Transverse colon (tissue), 4 donors: ENCODE measurements at regions not wholly inside any gene's neighbourhood (a gene's known extent, or its start where the extent isn't known, plus 50 kb on each side); places are given as distances from the start of the nearest gene placed in this dataset.

Source experiments
- DNase-seq: peaks from one replicate; pipeline ENCODE4 v3.0.0-alpha.2; 2019
- H3K27ac ChIP-seq, 4 donors: fragments of 200-600 bp; sonication (generic); 2 replicates each; pipeline ENCODE4 v1.5.1; 2016 to 2018; ENCODE audit warnings: inconsistent platforms in 4 of 4
- H3K27me3 ChIP-seq: fragments of 200-600 bp; sonication (generic); 2 replicates; pipeline ENCODE4 v1.5.1; 2017; ENCODE audit warnings: inconsistent platforms
- H3K36me3 ChIP-seq, 4 donors: fragments of 200-600 bp; sonication (generic); 2 replicates each; pipeline ENCODE4 v1.5.1; 2017 to 2019; ENCODE audit warnings: inconsistent platforms in 4 of 4
- H3K4me1 ChIP-seq, 4 donors: fragments of 200-600 bp; sonication (generic); 2 replicates each; pipeline ENCODE4 v1.5.1; 2017 to 2020; ENCODE audit warnings: inconsistent platforms in 4 of 4
- H3K4me3 ChIP-seq, 4 donors: fragments of 200-600 bp; sonication (generic); 1 replicate in 1 of 4; 2 replicates in 3 of 4; pipeline versions ENCODE4 v1.5.1 to v1.6.1; 2017 to 2019; ENCODE audit warnings: inconsistent platforms in 4 of 4
- H3K9me3 ChIP-seq, 2 donors: fragments of 200-600 bp; sonication (generic); 2 replicates each; pipeline ENCODE4 v1.5.1; 2017 to 2019; ENCODE audit warnings: inconsistent platforms in 2 of 2
- EP300 ChIP-seq: sonication (generic); formaldehyde crosslinking; IDR thresholded peaks from one replicate; pipeline ENCODE4 v1.6.1; 2017; ENCODE audit warnings: antibody characterized with exemption, low read depth
- POLR2A ChIP-seq: fragments of 450-650 bp; IDR thresholded peaks from one replicate; pipeline ENCODE4 v1.6.1; 2016; ENCODE audit warnings: antibody characterized with exemption, mild to moderate bottlenecking, moderate library complexity
- POLR2AphosphoS5 ChIP-seq, 3 donors: sonication (generic); formaldehyde crosslinking; IDR thresholded peaks; one replicate each; pipeline ENCODE4 v1.6.1; 2016; ENCODE audit warnings: antibody characterized with exemption in 3 of 3
- WGBS, 2 donors: methylation state at CpG; one replicate each; pipeline ENCODE4 v1.1.5; 2018; ENCODE audit warnings: low coverage in 1 of 2; 5-methylcytosine and 5-hydroxymethylcytosine counted together
- in situ Hi-C, 4 donors: fragments of 200-750 bp; cut with MboI; loops; one replicate each; pipeline versions ENCODE4 v1.15.0 to v1.15.1; 2017; ENCODE audit warnings: low sequenced_read_pairs in 3 of 4, low pct_ligation_motif_present in 1 of 4, low pct_unique_long_range_greater_than_20kb in 1 of 4
- intact Hi-C: fragments of 100-400 bp; cut with DNase I; formaldehyde crosslinking; loops from one replicate; pipeline ENCODE4 v1.15.1; 2023; ENCODE audit warnings: low total_unique reads
- TF ChIP-seq, protein P1 (sequence below), 5 experiments: fragments of 200-600 bp in 3 of 5; fragments of 450-650 bp in 2 of 5; sonication (generic) in 3 of 5; IDR thresholded peaks; 1 replicate in 2 of 5; 2 replicates in 3 of 5; pipeline ENCODE4 v1.5.1; 2016 to 2017; ENCODE audit warnings: antibody characterized with exemption in 5 of 5, inconsistent platforms in 3 of 5, mild to moderate bottlenecking in 2 of 5, moderate library complexity in 1 of 5

DNA sequence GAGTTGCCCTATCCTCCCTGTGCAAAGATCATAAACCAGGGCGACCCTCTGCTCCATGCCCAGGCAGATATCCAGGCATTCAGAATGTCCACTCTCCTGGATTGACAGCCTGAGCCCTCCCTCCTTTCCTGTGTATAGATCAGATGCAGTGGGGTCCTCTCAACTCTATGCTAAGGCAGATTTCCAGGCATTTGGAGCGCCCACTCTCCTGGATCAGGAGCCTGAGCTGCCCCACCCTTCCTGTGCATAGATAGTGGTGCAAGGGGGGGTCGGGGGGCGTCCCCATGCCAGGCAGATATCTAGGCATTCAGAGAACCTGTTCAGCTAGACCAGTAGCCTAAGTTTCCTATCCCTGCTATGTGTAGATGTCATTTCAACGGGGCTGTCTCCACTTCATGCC lies 941.1 kb downstream of the PCDH19 start:
- TF ChIP-seq POLR2A (no peak), POLR2AphosphoS5 (IDR thresholded peaks at IDR 0.05) (no peak)
- TF ChIP-seq, protein P1, sequence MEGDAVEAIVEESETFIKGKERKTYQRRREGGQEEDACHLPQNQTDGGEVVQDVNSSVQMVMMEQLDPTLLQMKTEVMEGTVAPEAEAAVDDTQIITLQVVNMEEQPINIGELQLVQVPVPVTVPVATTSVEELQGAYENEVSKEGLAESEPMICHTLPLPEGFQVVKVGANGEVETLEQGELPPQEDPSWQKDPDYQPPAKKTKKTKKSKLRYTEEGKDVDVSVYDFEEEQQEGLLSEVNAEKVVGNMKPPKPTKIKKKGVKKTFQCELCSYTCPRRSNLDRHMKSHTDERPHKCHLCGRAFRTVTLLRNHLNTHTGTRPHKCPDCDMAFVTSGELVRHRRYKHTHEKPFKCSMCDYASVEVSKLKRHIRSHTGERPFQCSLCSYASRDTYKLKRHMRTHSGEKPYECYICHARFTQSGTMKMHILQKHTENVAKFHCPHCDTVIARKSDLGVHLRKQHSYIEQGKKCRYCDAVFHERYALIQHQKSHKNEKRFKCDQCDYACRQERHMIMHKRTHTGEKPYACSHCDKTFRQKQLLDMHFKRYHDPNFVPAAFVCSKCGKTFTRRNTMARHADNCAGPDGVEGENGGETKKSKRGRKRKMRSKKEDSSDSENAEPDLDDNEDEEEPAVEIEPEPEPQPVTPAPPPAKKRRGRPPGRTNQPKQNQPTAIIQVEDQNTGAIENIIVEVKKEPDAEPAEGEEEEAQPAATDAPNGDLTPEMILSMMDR (IDR thresholded peaks at IDR 0.05) = no peak
- no peaks in the 10 kb centered on the region for H3K27me3 ChIP-seq
- intact Hi-C loops = no loop called here
- no peaks in the 10 kb centered on the region for H3K36me3 ChIP-seq
- H3K4me3 ChIP-seq = no peak overlapping the region
- DNase-seq = no peak
- H3K27ac ChIP-seq = no peak overlapping the region
- no peaks in the 10 kb centered on the region for H3K4me1 ChIP-seq
- in situ Hi-C loops = no loop called here
- WGBS, 2 donors = 51% methylated on average over 5 of the region's 5 CpGs; no CpG with 5 or more reads in 1 of the 2 donors
- H3K9me3 ChIP-seq = no peaks in the 10 kb centered on the region

DNA sequence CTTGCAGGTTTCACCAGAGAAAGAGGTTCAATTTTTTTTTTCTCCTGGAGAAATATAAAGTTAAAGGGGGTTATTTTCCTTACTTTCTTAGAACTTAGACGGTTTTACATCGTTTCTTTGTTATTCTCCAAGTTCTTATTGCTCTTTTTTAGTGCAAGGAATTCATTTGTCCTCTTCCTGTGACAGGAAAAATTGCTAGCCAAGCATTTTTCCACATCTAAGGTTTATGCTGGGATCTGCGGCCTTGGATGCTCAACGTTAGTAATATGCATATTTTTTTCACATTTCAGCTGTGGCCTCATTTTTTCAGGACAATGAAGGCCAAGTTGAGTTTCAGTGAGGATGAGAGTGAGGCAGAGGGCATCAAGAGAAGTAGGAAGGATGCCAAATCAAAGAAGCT lies 948.9 kb downstream of the PCDH19 start:
- DNase-seq = no peak
- TF ChIP-seq EP300 = no peak
- no peak for TF ChIP-seq POLR2A
- TF ChIP-seq, protein P1 (IDR thresholded peaks at IDR 0.05) = no peak
- no peak for TF ChIP-seq POLR2AphosphoS5 (IDR thresholded peaks at IDR 0.05)
- Histone ChIP-seq H3K27me3 (no peaks in the 10 kb centered on the region), H3K4me3 (no peak overlapping the region), H3K27ac (no peak overlapping the region), H3K4me1 (no peaks in the 10 kb centered on the region), H3K36me3 (no peaks in the 10 kb centered on the region), H3K9me3 (no peaks in the 10 kb centered on the region)
- intact Hi-C loops = no loop called here
- 31 to 41% methylated on average over 3 to 4 of the region's 4 CpGs for WGBS, 2 donors
- in situ Hi-C loops = no loop called here

DNA sequence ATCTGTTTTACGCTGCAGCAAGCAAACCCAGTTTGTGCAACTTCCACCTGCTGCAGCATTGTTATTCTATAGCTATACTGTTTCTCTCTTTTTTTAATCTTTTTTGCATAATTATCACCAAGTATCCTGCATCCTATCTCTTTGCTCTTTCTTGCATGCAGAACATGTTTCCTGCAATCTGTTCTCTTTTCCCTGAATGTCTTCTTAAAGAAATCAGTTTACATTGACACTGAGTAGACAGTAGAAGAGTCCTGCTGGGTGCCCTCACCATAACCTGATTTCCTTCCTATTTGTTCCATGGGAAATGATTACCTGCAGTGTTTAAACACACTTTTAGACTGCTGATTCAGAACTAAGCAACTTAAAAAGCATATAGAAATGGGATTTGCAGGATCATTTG lies 964.7 kb downstream of the PCDH19 start:
- no peaks in the 10 kb centered on the region for H3K27me3 ChIP-seq
- H3K4me3 ChIP-seq = no peak overlapping the region
- H3K4me1 ChIP-seq = no peaks in the 10 kb centered on the region
- no peak for TF ChIP-seq EP300
- TF ChIP-seq POLR2A = no peak
- TF ChIP-seq POLR2AphosphoS5 (IDR thresholded peaks at IDR 0.05) = no peak
- TF ChIP-seq, protein P1 (IDR thresholded peaks at IDR 0.05) = no peak
- in situ Hi-C loops (no loop called here), intact Hi-C loops (no loop called here)
- no peaks in the 10 kb centered on the region for H3K9me3 ChIP-seq
- no peak for DNase-seq
- H3K27ac ChIP-seq = no peak overlapping the region
- no peaks in the 10 kb centered on the region for H3K36me3 ChIP-seq
- WGBS, 2 donors = 70% methylated on average over 1 of the region's 1 CpG; no CpG with 5 or more reads in 1 of the 2 donors

DNA sequence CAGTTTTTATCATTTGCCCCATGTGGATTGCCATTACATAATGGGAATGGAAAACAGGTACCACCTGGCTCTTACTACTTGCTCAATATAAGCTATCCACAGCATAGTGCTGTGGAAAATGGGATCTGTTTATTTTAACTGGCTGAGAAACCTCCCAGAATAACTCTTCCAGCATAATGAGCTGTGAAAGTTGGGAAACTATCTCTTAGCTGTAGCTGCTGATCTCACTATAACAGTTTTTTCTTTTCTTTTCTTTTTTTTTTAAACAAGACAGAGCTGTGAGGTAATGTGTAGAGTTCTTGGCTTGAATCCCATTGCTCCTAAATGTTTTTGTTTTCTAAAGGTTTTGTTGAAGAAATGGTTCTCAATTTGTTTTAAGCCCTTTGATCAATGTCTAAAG lies 988.3 kb downstream of the PCDH19 start:
- Histone ChIP-seq H3K27ac (no peak overlapping the region), H3K36me3 (no peaks in the 10 kb centered on the region), H3K9me3 (no peaks in the 10 kb centered on the region), H3K4me3 (no peak overlapping the region), H3K27me3 (no peaks in the 10 kb centered on the region), H3K4me1 (no peaks in the 10 kb centered on the region)
- intact Hi-C loops = no loop called here
- TF ChIP-seq, protein P1 (IDR thresholded peaks at IDR 0.05) = no peak
- TF ChIP-seq EP300 (no peak), POLR2AphosphoS5 (IDR thresholded peaks at IDR 0.05) (no peak)
- no peak for DNase-seq
- in situ Hi-C loops = no loop called here
